IMR-90 (cell line): ENCODE measurements at regions not wholly inside any gene's neighbourhood (a gene's known extent, or its start where the extent isn't known, plus 50 kb on each side); places are given as distances from the start of the nearest gene placed in this dataset.
A peak's percentile ranks its signal among the peaks of the same experiment; 100 is the strongest.

ENCODE experiments used
- ATAC-seq: fragments of 200-7000 bp; cut with Tn5 transposase; 2 replicates; pipeline ENCODE4 v1.9.1; 2020; ENCODE audit warnings: low read depth, mild to moderate bottlenecking, moderate library complexity
- BruUV-seq: library from RNA; stranded (reverse); fragments of 400-500 nt; replicated peaks from 2 replicates; lab custom pipeline; 2021; lab: Mats Ljungman, UMichigan
- CTCF ChIA-PET: fragments of 300-600 bp; formaldehyde crosslinking; extraction: SDS; loops from one replicate; lab custom pipeline; 2021; ENCODE audit warnings: antibody characterized with exemption; lab: Yijun Ruan, JAX
- POLR2A ChIA-PET: fragments of 300-600 bp; sonication (Branson Sonifier 250); formaldehyde crosslinking; loops from one replicate; lab custom pipeline; 2022; ENCODE audit warnings: antibody characterized with exemption; ENCODE audit not compliant: unreplicated experiment; lab: Charles Lee
- DNase-seq: peaks from one replicate; pipeline ENCODE4 v3.0.0; 2013
- H2AFZ ChIP-seq: replicated peaks from 2 replicates; pipeline ENCODE3; 2013; ENCODE audit warnings: low read length, mild to moderate bottlenecking; ENCODE audit not compliant: poor library complexity
- H2AK5ac ChIP-seq: 2 replicates; pipeline ENCODE4 v1.6.1; 2013; ENCODE audit warnings: low read depth, low read length, inconsistent platforms
- H2AK9ac ChIP-seq: replicated peaks from 2 replicates; pipeline ENCODE3; 2013; ENCODE audit warnings: mild to moderate bottlenecking, low read depth, low read length, moderate library complexity; ENCODE audit not compliant: poor library complexity
- H2BK120ac ChIP-seq: 2 replicates; pipeline ENCODE4 v1.6.1; 2013; ENCODE audit warnings: low read depth, low read length, inconsistent platforms
- H2BK15ac ChIP-seq: 3 replicates; pipeline ENCODE4 v1.6.1; 2013; ENCODE audit warnings: low read depth, low read length, inconsistent platforms
- H2BK20ac ChIP-seq: 2 replicates; pipeline ENCODE4 v1.6.1; 2013; ENCODE audit warnings: low read depth, mild to moderate bottlenecking, inconsistent platforms, low read length, moderate library complexity
- H2BK5ac ChIP-seq: 2 replicates; pipeline ENCODE4 v1.6.1; 2013; ENCODE audit warnings: mild to moderate bottlenecking, low read depth, low read length, inconsistent platforms; ENCODE audit not compliant: poor library complexity, severe bottlenecking
- H3K14ac ChIP-seq: replicated peaks from 2 replicates; pipeline ENCODE4 v1.6.1; 2013; ENCODE audit warnings: low read depth, low read length, inconsistent platforms
- H3K18ac ChIP-seq: 2 replicates; pipeline ENCODE4 v1.6.1; 2013; ENCODE audit warnings: low read depth, low read length, control low read depth
- H3K23ac ChIP-seq: 2 replicates; pipeline ENCODE4 v1.6.1; 2013; ENCODE audit warnings: low read depth, low read length, inconsistent platforms
- H3K27ac ChIP-seq: 2 replicates; pipeline ENCODE4 v1.5.1; 2013; ENCODE audit warnings: mild to moderate bottlenecking, control low read depth, low read length; ENCODE audit not compliant: insufficient read depth
- H3K27me3 ChIP-seq: 2 replicates; pipeline ENCODE4 v1.6.1; 2013; ENCODE audit warnings: low read length; ENCODE audit not compliant: control insufficient read depth, insufficient read depth
- H3K36me3 ChIP-seq: 2 replicates; pipeline ENCODE4 v1.6.1; 2013; ENCODE audit warnings: low read length, mixed read lengths; ENCODE audit not compliant: control insufficient read depth, insufficient read depth
- H3K4ac ChIP-seq: 2 replicates; pipeline ENCODE4 v1.6.1; 2013; ENCODE audit warnings: low read depth, low read length, inconsistent platforms
- H3K4me1 ChIP-seq: 2 replicates; pipeline ENCODE4 v1.6.1; 2013; ENCODE audit warnings: low read length, mixed read lengths; ENCODE audit not compliant: control insufficient read depth, insufficient read depth
- H3K4me2 ChIP-seq: 2 replicates; pipeline ENCODE4 v1.6.1; 2013; ENCODE audit warnings: low read depth, mild to moderate bottlenecking, control low read depth, low read length, moderate library complexity
- H3K4me3 ChIP-seq: 2 replicates; pipeline ENCODE4 v1.5.1; 2013; ENCODE audit warnings: low read depth, mild to moderate bottlenecking, control low read depth, low read length, moderate library complexity; ENCODE audit not compliant: insufficient read depth
- H3K56ac ChIP-seq: 2 replicates; pipeline ENCODE4 v1.6.1; 2013; ENCODE audit warnings: low read length, inconsistent platforms; ENCODE audit not compliant: insufficient read depth; ENCODE audit errors: extremely low read depth
- H3K79me1 ChIP-seq, 2 experiments: 2 replicates each; pipeline ENCODE4 v1.6.1; 2013; ENCODE audit warnings: low read length in 2 of 2, inconsistent platforms in 1 of 2, low read depth in 1 of 2
- H3K9ac ChIP-seq: 2 replicates; pipeline ENCODE4 v1.6.1; 2013; ENCODE audit warnings: low read depth, low read length, control low read depth
- H3K9me1 ChIP-seq: 2 replicates; pipeline ENCODE4 v1.6.1; 2013; ENCODE audit warnings: low read length, inconsistent platforms; ENCODE audit not compliant: insufficient read depth
- H3K9me3 ChIP-seq: 2 replicates; pipeline ENCODE4 v1.6.1; 2013; ENCODE audit warnings: low read length; ENCODE audit not compliant: control insufficient read depth, insufficient read depth
- H4K20me1 ChIP-seq: 2 replicates; pipeline ENCODE4 v1.6.1; 2013; ENCODE audit warnings: low read length, inconsistent platforms; ENCODE audit not compliant: insufficient read depth
- H4K5ac ChIP-seq: 2 replicates; pipeline ENCODE4 v1.6.1; 2013; ENCODE audit warnings: mild to moderate bottlenecking, low read depth, low read length, control low read depth
- H4K8ac ChIP-seq, 2 experiments: 2 replicates each; pipeline ENCODE4 v1.6.1; 2013; ENCODE audit warnings: low read depth in 2 of 2, low read length in 2 of 2, control low read depth in 1 of 2, inconsistent platforms in 1 of 2
- H4K91ac ChIP-seq: 2 replicates; pipeline ENCODE4 v1.6.1; 2013; ENCODE audit warnings: low read depth, low read length, inconsistent platforms; ENCODE audit not compliant: insufficient read depth
- BHLHE40 ChIP-seq: fragments of 150-350 bp; IDR thresholded peaks from 2 replicates; pipeline ENCODE4 v1.6.1; 2016; ENCODE audit warnings: mild to moderate bottlenecking, low read depth, low read length
- CEBPB ChIP-seq: IDR thresholded peaks from 2 replicates; pipeline ENCODE4 v1.6.1; 2012; ENCODE audit warnings: low read depth, low read length, improper control_type of control experiment
- CHD1 ChIP-seq: IDR thresholded peaks from 2 replicates; pipeline ENCODE4 v1.6.1; 2012; ENCODE audit warnings: low read depth, low read length, improper control_type of control experiment
- CTCF ChIP-seq: conservative IDR thresholded peaks from 2 replicates; pipeline ENCODE4 v1.5.1; 2012; ENCODE audit warnings: mild to moderate bottlenecking, low read depth, low read length, improper control_type of control experiment
- FOS ChIP-seq: fragments of 150-350 bp; IDR thresholded peaks from 2 replicates; pipeline ENCODE4 v1.6.1; 2016; ENCODE audit warnings: low read depth, low read length
- MAFK ChIP-seq: IDR thresholded peaks from 2 replicates; pipeline ENCODE4 v1.6.1; 2012; ENCODE audit warnings: low read depth, low read length, improper control_type of control experiment
- MAZ ChIP-seq: IDR thresholded peaks from 2 replicates; pipeline ENCODE4 v1.6.1; 2012; ENCODE audit warnings: low read depth, mild to moderate bottlenecking, low read length, improper control_type of control experiment, moderate library complexity, borderline replicate concordance
- MXI1 ChIP-seq: IDR thresholded peaks from 2 replicates; pipeline ENCODE4 v1.6.1; 2012; ENCODE audit warnings: low read depth, mild to moderate bottlenecking, low read length, moderate library complexity, borderline replicate concordance
- NFE2L2 ChIP-seq: fragments of 150-350 bp; IDR thresholded peaks from 2 replicates; pipeline ENCODE4 v1.6.1; 2016; ENCODE audit warnings: low read depth, mild to moderate bottlenecking, low read length
- POLR2A ChIP-seq: IDR thresholded peaks from 2 replicates; pipeline ENCODE4 v1.6.1; 2012; ENCODE audit warnings: mild to moderate bottlenecking, low read depth, low read length
- RAD21 ChIP-seq: IDR thresholded peaks from 2 replicates; pipeline ENCODE4 v1.6.1; 2012; ENCODE audit warnings: low read length, improper control_type of control experiment
- RCOR1 ChIP-seq: IDR thresholded peaks from 2 replicates; pipeline ENCODE4 v1.6.1; 2012; ENCODE audit warnings: mild to moderate bottlenecking, low read length, improper control_type of control experiment; ENCODE audit not compliant: insufficient replicate concordance
- RFX5 ChIP-seq: IDR thresholded peaks from 2 replicates; pipeline ENCODE4 v1.8.0; 2012; ENCODE audit warnings: low read depth, mild to moderate bottlenecking, low read length, moderate library complexity
- SMC3 ChIP-seq: fragments of 150-350 bp; IDR thresholded peaks from 2 replicates; pipeline ENCODE4 v1.6.1; 2016; ENCODE audit warnings: low read depth, mild to moderate bottlenecking, antibody characterized with exemption, low read length, moderate library complexity
- USF2 ChIP-seq: fragments of 150-350 bp; IDR thresholded peaks from 2 replicates; pipeline ENCODE4 v1.6.1; 2017; ENCODE audit warnings: mild to moderate bottlenecking, antibody characterized with exemption, low read length, low read depth
- WGBS, 2 experiments: methylation state at CpG; one replicate each; pipeline versions ENCODE4 v1.1.5 to v1.1.7; 2013; ENCODE audit warnings: missing lambda C conversion rate in 2 of 2; ENCODE audit not compliant: insufficient read length in 1 of 2; ENCODE audit errors: extremely low coverage in 2 of 2; 5-methylcytosine and 5-hydroxymethylcytosine counted together
- dilution Hi-C: fragments of 300-500 bp; cut with HindIII; formaldehyde crosslinking; loops from one replicate; pipeline ENCODE4 v1.14.3; 2018; ENCODE audit warnings: low sequenced_read_pairs; ENCODE audit not compliant: unreplicated experiment
- in situ Hi-C: fragments of 300-500 bp; cut with MboI; formaldehyde crosslinking; loops from 3 replicates; pipeline ENCODE4 v1.14.3; 2019; ENCODE audit warnings: low sequenced_read_pairs, inconsistent platforms, mixed read lengths
- intact Hi-C: fragments of 100-400 bp; cut with micrococcal nuclease; formaldehyde crosslinking; loops from 2 replicates; pipeline ENCODE4 v1.10.0; 2022
- TF ChIP-seq, protein P1 (sequence below): fragments of 150-350 bp; IDR thresholded peaks from 2 replicates; pipeline ENCODE4 v1.6.1; 2016; ENCODE audit warnings: low read depth, mild to moderate bottlenecking, low read length, moderate library complexity, borderline replicate concordance

DNA sequence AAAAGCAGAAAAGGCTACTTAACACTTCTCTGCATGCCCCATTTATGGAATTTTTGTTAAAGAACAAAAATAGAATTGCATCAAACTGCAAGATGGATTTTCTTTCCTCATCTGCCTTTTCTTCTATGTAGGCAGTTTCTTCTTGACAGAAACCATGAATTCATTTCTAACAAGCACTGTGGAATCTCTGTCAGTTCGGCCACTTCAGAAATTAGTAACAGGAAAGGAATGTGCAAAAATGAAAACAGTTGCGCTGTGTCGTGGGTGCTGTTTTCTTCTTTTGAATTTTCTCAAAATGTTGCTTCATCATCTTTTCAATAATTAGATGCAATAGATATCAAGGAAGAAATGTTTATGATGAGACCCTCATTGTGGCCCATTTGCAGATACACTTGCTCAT, 151.6 kb downstream of the FOXB1 start:
- intact Hi-C loops (no loop called here), dilution Hi-C loops (no loop called here), in situ Hi-C loops (no loop called here)
- Histone ChIP-seq H2BK15ac (no peak overlapping the region), H3K14ac (no peak overlapping the region), H4K91ac (no peak overlapping the region), H3K23ac (no peak overlapping the region), H3K27me3 (peaks cover 6% of the 10 kb centered on the region), H3K36me3 (no peaks in the 10 kb centered on the region), H3K4me2 (peak overlapping the region; percentile 26; the same call in 1 of the 2 replicates), H3K9me1 (no peaks in the 10 kb centered on the region), H3K18ac (no peak overlapping the region), H4K8ac (no peak overlapping the region), H2AK5ac (no peak overlapping the region), H4K5ac (no peak overlapping the region), H2BK5ac (no peak overlapping the region), H3K27ac (no peak overlapping the region), H3K4me1 (no peaks in the 10 kb centered on the region), H2AK9ac (no peak overlapping the region), H3K4ac (no peak overlapping the region), H2BK120ac (no peak overlapping the region), H3K4me3 (no peak overlapping the region), H3K79me1 (no peaks in the 10 kb centered on the region), H3K56ac (no peak overlapping the region), H2BK20ac (no peak overlapping the region), H2AFZ (no peak overlapping the region), H3K9ac (no peak overlapping the region), H3K9me3 (no peaks in the 10 kb centered on the region), H4K20me1 (no peaks in the 10 kb centered on the region)
- TF ChIP-seq MXI1 = no peak
- TF ChIP-seq RCOR1 = no peak
- no peak for TF ChIP-seq POLR2A
- TF ChIP-seq MAFK = no peak
- no peak for TF ChIP-seq MAZ
- no peak for TF ChIP-seq SMC3
- no peak for TF ChIP-seq CTCF
- no peak for TF ChIP-seq USF2
- no peak for TF ChIP-seq CEBPB
- TF ChIP-seq RAD21 = no peak
- no peak for TF ChIP-seq RFX5
- TF ChIP-seq FOS = no peak
- no peak for TF ChIP-seq CHD1
- TF ChIP-seq BHLHE40 = no peak
- no peak for TF ChIP-seq NFE2L2
- TF ChIP-seq, protein P1, sequence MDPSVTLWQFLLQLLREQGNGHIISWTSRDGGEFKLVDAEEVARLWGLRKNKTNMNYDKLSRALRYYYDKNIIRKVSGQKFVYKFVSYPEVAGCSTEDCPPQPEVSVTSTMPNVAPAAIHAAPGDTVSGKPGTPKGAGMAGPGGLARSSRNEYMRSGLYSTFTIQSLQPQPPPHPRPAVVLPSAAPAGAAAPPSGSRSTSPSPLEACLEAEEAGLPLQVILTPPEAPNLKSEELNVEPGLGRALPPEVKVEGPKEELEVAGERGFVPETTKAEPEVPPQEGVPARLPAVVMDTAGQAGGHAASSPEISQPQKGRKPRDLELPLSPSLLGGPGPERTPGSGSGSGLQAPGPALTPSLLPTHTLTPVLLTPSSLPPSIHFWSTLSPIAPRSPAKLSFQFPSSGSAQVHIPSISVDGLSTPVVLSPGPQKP = no peak
- WGBS, 2 experiments = no CpG with 5 or more reads among the region's 3 CpGs
- no TSS peak for BruUV-seq
- ATAC-seq = peak; percentile 77
- ChIA-PET POLR2A (no interaction called here), CTCF (no interaction called here)
- DNase-seq = peak; percentile 16
